Astrocyte (in vitro differentiated cells and primary cell): ENCODE measurements at regions not wholly inside any gene's neighbourhood (a gene's known extent, or its start where the extent isn't known, plus 50 kb on each side); places are given as distances from the start of the nearest gene placed in this dataset.

Experiments used
- EZH2 ChIP-seq: IDR thresholded peaks from 2 replicates; pipeline ENCODE4 v1.6.1; 2012; ENCODE audit warnings: mild to moderate bottlenecking, low read length, inconsistent platforms; ENCODE audit not compliant: insufficient read depth
- TF ChIP-seq, protein P1 (sequence below): IDR thresholded peaks from 2 replicates; pipeline ENCODE4 v1.5.1; 2011; ENCODE audit warnings: low read depth, mild to moderate bottlenecking, inconsistent platforms, low read length, moderate library complexity; ENCODE audit not compliant: insufficient read depth

DNA sequence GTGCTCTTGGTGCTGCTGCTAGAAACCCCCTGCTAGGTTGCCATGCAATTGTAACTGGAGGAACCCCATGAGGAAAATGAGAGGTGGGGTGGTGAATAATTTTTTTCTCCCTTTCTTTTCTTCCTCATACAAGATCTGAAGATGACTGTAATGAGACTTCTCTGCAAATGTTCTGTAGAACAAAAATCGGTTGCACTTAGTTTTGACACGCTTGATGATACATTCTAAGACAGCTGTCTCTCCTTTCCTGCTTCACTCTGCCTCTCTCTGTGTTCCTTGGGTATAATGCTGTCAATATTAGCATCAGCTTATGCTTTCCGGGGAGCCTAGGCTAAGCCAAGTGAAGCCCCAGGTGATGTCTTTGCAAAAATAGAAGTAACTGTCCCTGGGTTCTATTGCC is 721.5 kb downstream of the POM121L12 start:
- TF ChIP-seq, protein P1, sequence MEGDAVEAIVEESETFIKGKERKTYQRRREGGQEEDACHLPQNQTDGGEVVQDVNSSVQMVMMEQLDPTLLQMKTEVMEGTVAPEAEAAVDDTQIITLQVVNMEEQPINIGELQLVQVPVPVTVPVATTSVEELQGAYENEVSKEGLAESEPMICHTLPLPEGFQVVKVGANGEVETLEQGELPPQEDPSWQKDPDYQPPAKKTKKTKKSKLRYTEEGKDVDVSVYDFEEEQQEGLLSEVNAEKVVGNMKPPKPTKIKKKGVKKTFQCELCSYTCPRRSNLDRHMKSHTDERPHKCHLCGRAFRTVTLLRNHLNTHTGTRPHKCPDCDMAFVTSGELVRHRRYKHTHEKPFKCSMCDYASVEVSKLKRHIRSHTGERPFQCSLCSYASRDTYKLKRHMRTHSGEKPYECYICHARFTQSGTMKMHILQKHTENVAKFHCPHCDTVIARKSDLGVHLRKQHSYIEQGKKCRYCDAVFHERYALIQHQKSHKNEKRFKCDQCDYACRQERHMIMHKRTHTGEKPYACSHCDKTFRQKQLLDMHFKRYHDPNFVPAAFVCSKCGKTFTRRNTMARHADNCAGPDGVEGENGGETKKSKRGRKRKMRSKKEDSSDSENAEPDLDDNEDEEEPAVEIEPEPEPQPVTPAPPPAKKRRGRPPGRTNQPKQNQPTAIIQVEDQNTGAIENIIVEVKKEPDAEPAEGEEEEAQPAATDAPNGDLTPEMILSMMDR: no peak
- no peak for TF ChIP-seq EZH2
